ENCODE measurements at regions not wholly inside any gene's neighbourhood (a gene's known extent, or its start where the extent isn't known, plus 50 kb on each side); places are given as distances from the start of the nearest gene placed in this dataset.

DNA sequence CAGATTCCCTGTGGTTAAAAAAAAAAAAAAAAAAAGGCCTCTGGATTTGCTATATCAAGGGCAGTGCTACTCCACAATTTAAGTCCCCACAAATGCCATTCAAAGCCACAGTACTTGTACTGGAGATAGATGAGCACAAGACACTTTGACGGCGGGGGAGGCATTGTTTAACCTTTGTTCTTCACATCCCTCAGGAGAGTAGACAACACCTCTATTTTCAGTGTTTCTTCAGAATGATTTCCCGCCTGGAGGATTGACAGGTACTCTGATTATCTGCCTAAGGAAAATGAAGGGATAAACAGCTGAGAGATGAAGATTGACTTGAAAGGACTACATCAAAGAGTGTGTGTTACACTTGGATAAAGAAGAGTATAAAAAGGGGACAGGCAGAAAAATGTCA lies 58.7 kb downstream of the OTOL1 start:
- no peak for DNase-seq

DNA sequence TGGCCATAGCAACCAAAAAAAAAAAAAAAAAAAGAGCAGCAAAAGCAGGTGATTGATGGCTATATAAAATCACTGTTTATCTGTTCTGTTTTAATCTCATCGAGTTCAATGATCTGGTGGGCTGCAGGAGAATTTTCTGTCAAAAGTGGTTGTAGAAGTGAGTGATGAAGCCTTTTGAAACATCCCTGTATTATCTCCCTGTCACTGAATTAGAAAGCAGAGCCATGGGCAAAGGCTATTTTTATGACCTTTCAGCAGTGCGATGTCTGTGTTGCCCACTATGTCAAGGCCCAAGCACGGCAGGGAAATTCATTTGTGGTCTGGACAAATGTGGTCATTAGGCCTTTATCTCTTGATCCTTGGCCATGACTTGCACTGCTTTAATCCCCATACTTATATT lies 59.9 kb downstream of the OTOL1 start:
- DNase-seq = no peak

DNA sequence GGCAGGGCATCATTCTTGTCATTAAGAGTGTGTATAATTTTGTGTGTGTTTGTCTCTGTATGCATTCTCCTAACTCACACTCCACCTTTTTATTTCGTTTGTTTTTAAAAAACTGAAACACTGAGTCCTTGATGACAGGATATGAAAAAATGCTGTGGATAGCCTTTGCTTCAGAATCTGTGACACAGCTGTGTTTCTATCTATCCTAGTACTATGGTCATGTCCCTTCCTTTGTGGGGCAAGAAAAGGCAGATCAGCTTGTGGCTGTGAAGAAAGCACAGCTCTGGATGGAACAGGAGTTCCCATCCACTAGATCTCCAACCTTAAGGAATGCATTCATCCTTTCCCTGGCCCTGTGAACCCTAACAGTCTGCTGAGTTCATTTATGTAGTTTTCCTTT lies 60.3 kb downstream of the OTOL1 start:
- DNase-seq = no peak

DNA sequence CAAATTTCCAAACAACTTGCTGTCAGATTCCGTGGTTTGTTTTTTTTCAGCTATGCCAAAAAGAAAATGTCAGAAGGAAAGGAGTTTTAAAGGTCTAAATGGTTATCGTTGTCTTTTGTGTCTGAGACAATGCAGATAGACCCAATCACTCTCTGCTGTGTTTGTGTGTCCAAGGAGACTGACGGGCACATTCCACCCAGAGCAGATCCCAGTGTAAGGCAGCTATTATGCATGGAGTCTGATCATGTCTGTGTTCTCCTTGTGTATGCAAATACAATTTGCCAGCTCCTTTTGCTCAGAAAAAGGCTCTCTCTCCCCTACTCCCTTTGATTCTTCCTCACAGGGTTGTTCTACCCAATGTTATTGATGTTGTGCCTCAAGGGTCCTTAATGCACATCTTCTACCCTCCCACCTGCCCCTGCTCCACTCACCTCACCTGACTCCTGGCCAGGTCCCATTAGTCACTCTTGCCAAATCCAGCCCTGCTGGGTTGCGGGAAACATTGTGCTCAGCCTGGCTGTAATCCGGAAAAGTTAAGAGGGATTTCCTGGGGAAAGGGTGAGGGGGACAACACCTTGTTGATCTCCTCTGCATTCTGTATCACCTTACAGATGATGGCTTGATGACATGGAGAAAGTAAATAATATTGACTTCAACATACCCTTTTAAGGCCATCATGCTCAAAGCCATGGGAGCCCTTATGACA lies 61.0 kb downstream of the OTOL1 start:
- no peak for DNase-seq

DNA sequence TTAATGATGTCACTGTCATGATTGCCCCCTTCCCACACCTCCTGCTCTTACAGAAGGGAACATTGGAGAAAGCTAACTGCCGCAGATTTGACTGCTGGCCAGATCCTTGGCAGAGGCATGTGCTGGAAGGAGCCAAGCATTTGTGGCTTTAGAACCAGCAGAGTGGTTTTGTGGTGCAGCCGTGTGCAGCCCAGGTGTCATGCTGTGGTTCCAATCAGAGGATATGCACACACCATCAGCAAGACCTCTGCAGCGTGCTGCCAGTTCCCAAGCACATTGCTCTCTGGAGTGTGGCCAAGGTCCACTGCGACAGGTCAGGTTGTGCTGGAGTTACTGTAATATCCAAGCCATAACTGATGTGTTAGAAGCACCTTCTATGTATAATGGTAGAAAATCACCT lies 61.6 kb downstream of the OTOL1 start:
- peak; percentile 29 for DNase-seq

DNA sequence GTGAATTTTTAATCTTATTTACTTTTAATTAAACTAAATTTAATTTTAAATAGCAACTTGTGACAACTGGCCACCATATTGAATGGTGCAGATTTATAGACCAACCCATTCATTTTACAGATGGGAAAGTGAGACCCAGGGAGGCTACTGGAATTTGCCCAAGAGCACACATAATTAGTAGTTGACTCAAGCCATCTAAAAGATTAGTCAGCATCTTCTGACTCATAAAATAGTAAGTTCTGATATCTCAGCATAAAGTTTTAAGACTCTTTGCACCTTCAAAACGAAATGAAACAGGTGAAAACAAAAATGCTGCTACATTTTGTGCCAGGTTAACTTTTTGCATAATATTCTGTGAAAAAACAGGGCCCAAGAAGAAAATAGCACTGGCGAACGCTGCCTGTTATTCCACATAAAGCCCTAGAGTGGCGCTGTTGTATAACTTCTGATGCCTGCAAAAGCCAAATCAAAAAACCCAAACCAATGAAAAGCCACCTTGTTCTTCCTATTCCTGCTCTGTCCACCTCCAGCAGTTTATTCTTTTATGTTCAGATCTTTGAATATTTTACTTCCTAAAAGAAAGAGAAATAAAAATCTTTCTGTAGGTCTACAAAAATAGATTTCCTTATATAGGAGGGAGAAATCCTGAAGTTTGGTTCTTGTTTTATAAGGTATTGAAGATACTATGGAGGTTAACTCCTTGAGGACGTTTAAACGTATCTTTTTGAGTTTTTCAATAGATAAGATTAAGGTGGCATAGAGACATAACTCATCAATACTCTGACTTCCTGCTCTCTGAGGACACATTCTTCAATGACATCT lies 62.8 kb downstream of the OTOL1 start:
- DNase-seq = peak; percentile 64

DNA sequence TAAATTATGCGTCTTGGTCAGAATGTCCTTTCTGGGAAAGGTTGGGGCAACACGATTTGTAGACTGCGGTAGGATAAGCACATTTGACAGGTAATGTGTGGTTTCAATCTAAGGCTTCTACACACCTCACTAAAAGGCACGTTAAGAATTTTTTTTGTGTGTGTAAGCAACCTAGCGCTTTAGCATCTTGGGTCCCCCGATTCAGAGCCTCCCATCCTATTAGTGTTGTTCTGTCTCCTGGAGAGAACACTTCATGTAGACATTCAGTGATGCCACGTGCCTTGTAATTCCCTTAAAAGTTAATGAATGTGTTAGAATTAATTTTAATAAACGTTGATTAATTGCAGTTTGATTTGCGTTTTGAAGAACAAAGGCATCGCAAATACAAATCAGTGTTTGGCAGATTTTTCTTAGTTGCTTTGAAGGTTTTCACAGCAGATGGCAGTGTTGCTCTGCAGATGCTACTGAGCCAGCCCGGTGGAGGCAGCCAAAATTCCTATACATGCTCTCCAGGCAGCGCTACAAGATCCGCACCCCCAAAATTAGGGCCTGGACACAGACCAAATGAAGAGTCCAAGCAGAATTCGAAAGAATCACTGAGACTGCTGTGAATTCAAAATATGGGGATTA lies 63.5 kb downstream of the OTOL1 start:
- peak; percentile 63 for DNase-seq

DNA sequence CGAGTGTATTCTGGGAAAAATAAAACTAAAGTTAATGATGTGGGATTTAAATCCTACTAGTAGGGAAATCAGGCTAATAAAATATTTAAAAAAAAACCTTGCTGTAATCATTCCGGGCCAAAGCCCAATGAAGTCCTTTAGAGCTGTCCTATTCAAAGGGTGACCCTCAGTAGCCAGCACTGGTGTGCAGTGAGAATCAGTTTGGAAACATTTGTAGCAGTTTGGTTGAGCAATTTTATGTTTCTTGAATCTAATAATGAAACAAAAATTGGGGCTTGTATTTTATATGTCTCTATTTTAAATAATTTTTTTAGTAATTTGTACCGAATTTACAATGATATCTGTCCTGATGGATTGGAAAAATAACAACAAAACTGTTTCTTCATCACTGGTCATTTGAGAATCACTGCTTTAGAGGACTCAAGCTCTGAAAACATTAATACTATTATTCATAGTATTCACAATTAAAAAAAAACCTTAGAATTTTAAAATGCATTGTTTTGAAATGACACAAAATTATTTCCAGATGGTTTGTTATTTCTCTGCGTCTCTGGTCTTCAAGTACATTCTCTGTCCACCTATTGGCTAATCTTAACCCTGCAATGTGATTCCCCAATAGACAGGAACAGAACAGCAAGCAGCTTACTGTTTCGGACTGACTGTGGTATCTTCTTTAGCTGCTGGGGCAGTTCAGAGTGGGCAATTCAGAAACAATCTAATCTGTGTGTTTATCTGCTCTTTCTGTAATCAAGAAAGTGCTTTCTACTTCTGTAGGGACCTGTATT lies 71.2 kb downstream of the OTOL1 start:
- no peak for DNase-seq

DNA sequence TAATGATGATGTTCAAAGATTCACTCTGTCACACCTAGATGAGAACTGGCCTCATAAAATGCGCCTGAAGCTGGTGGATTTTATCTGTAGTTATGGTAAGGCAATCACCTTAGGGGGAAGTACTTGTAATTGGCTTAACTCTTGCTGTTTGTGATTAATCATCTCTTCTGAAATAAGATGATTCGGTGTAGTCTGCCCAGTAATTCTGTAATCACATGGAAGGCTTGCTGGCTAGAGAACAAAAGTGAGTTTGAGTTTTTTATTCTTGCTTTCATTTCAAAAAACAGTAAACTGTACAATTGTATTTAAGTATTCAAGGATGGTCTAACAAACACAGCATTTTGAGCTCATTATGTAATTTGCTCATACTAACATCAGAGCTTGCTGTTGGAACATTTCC lies 72.1 kb downstream of the OTOL1 start:
- DNase-seq = no peak

DNA sequence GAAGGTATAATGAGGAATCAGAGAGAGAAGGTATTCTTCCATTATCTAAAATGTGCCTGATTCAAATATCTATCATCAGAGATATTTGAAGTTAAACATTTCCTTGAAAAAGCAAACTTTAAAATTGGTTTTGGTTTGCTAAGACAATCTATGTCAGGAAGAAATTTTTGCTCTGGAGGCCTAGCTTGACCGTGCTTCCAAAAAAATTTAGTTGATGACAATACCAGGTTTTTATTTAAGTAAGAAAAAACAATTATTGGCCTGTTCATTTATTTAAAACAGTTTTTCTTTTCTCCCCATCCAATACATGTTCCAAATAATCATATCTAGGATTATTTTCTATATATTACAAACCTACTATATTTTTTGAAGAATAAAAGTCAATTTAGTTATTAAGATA lies 75.3 kb downstream of the OTOL1 start:
- no peak for DNase-seq

DNA sequence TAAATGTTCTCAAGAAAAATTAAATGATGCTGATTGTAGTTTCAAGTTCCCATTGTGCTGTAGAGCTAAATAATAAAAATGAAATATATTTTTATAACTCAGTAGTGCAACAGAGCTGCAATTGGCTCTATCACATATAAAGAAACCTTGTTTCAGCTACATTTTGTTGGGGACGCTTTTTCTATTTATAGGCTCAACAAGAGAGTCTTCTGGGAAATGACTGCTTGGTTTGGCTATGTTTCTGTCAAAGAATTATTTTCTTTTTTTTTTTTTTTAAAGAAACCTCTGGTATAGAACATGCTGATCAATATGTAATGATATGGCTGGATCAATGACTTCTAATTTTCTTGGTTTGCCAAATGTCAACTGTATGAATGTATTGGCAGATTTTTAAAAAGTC lies 76.5 kb downstream of the OTOL1 start:
- DNase-seq = no peak

DNA sequence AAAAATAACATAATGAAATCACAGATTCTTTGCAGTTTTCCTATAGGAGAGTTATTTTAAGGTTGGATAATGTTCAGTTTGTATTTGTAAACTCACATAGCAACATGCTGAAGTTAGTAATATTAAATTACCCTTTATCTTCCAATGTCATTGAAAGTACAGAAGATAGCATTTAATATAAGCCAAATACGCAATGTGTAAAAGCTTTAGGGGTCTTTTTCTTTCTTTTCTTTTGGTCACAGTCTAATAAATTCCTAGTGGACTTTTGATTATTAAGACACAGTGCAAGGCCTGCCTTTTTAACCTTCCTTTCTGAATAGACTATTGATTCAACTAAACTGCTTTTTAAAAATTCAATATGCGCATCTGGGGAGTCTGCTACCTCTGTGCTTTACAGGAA lies 79.3 kb downstream of the OTOL1 start:
- no peak for DNase-seq

DNA sequence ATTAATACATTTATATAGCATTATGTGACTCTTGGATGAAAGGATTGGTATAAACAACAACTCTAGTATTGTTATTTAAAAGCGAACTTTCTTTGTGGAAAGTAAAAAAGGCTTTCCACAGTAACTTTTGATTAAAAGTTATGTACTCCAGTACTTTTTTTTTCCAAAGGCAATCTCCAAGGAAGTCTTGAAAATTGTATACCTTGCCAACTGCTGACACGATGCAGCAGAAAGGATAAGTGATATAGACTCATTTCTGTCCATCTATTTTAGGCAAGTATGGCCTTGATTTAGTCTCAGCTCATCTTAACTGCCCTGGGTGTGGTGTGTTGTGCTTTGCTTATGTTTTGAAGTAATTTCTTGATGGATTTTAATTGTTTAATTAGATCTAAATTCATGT lies 79.7 kb downstream of the OTOL1 start:
- peak; percentile 49 for DNase-seq

DNA sequence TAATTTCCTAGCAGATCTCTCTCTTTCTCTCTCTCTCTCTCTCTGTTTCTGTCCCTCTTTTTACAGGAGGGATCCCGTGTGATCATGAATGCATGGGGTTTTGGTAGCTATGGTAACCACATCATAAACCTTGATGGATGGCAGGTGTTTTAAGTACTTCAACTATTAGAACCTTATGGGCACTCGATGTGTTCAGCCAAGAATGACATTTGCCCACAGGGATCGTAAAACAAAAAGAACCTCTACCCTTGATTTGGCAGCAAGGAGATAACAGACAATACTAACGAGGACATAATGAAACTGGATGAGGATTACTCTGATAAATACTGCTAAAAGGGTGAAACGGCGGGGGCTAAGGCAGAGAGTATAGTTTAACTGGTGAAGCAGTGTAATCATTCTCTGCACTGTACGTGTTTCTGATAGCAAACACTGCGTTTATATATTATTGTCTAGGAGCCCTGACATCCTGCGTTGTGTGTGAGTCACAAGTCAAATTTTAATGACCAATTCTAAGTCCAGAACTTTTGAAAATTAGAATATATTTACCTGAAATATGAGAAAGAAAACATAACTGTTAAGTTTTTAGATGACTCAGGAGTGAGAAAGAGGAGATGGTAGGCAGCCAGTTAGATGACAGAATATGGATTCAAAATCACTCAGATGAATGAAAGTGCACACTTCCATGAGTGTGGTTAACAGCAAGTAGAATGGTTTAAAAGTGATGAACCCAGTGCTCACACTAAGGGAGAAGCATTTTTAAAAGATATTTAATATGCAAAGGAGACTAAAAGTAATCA lies 80.3 kb downstream of the OTOL1 start:
- DNase-seq = peak; percentile 84

DNA sequence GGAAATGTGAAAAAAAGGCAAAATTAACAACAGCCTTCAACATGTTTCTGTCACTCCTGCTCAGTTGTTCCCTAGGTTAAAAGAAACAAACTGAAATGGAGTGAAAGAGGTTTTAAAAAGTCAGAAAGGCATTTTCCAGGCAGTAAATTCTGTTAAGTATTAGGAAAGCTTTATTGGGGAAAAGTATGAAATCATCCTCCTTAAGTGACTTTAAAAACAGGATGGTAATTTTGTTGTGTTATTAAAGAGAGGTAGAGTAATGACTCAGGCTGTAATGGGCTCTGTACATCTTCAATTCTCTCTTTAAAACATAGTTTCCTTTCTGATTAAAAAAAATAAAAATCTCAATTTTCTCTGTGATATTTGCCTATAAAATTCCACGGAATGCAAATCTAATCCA lies 81.1 kb downstream of the OTOL1 start:
- DNase-seq = no peak

DNA sequence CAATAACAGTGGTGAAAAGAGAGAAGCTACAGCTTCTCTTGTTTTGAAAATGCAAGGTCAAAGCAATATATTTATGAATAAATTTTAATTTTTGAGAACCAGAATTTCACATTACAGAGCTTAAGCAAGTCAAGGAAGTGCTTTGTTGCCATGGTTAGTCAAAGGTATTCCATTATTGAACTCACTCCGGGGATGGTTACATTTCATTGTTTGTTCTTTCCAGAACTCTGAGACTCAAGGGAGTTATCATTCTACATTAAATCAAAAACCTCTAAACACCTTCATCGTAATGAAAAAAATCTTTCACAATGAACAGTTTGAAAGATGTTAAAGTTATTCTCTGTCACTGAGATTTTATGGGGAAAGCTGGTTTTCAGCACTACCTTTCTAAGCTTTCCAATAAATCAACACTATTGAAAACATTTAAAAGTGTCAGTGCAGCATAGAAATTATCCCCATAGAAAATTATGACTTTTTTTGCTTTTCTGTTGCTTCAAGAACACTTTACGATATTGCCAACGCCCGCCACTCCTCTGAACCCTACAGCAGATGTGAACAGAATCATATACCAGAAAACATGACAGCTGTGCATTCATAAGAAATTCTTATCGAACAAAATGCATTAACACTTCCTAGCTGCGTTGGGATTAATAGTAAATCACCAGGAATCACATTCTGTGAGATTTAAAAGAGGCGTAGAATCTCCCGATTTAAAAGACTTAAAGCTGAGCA lies 83.0 kb downstream of the OTOL1 start:
- peak; percentile 3 for DNase-seq

DNA sequence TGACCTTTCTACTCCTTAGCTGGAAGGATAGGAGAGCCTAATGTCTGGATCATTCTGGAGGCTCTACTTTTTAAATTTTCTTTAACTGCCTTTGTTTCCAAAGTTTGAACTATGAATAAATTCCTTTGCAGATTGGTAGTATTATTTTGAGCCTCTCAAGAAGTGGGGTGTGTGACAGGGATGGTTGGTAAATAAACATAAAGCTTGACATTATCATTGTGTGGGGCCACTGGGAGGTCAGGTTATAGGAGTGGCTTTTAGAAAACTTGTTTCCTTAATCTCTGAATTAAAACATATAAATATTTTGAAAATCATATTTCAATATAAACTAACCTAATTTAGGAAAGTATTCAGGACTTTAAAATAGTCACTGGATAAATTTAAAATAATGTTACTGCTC lies 89.3 kb downstream of the OTOL1 start:
- DNase-seq = no peak

DNA sequence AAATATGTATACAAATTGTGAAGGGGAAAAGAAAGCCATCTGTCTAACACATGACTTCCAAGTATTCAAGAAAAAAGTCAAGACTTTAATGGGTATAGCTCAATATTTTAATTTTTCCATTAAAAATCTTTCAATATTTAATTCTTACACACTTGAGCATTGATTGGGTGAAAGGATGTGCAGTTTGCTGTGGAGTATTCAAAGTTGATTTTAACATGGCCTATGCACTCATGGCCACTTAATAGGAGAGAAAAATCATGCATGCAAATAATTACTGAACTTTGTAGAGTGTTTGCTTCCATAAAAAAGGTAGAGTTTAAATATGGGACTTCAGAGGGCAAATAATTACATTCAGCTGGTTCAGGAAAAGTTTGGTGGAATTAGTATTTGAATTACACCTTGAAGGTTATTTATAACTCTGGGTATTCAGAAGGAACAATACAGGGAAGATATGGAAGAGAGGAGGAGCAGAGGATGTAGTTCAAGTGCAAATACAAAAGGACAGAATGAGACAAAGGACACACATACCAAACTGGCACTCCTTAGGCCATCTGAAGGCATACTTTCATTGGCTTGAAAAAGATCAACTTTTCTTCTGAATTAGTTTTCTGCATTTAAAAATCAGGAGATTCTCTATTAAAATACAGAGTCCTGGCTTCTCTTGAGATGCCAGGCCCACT lies 90.1 kb downstream of the OTOL1 start:
- no peak for DNase-seq

DNA sequence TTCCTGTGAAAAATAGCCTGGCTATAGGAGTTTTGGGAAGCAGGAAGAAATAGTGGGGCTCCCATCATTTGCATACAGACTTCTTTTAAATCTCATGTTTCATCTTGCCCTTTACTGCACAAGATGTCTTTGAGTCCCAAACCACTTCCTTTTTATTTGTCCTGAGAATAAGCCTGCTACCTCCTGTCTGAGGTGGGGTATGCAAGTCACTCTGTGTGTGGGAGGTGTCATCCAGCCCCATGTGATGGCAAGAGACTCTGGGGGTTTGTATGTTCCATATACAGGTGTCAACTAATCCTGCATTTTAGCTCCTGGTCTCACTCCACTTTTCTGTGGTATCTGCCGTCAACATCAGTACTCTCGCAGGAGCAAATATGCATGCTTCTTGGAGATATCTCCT lies 102.0 kb downstream of the OTOL1 start:
- no peak for DNase-seq

DNA sequence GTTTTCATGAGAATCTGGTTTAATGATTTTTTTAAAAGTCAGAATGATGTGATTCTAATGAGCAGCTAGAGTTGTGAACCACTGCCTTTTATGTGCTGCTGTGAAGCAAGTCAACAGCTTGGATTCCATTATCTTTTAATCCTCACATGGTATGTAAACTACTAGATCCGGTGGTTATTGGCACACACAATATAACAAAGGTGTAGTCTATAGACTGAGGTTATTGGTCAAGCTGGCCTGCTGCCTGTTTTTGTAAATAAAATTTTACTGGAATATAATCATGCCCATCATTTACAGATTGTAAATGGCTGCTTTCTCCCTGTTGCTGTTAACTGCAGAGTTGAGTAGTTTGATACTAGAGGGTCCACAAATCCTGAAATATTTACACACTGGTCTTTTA lies 103.1 kb downstream of the OTOL1 start:
- DNase-seq = peak; percentile 55

DNA sequence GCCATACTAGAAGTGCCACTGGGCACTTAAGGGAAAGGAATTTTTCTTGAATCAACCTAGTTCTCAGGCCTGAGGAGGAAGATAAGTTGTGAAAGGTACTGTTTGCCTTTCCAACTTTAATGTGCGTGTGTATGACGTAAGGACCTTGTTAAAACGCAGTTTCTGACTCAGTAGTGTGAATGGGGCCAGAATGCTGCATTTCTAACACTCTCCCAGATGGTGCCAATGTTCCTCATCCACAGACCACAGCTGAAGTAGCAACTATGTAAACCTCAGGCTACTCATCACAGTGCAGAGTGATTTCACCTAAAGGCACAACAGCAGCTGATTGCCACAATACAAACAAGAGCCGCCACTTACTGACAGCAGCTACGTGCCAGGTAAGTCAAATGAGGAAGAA lies 103.6 kb downstream of the OTOL1 start:
- DNase-seq = peak; percentile 67

All from NCI-H69 (cell line).